ENCODE measurements at regions not wholly inside any gene's neighbourhood (a gene's known extent, or its start where the extent isn't known, plus 50 kb on each side); places are given as distances from the start of the nearest gene placed in this dataset.

DNA sequence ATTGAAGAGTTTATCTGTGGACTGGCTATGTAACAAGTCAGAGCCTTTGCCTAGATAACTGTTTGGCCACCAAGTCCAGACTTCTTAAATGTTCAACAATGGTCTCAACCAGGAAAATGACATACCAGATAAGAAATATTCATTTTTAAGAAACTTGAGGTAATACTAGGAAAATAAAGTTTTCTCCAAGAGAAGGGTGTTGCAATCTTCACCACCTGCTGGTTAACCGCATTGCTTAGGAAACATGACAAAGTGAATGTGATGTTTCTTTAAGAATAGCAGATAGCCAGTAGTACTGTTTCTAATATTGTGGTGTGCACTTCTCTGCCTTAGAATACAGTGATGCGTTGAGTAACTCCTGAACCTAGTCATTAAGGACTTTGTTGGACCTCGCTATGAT, 321.5 kb upstream of the CADM2 start:
- no peak for TF ChIP-seq RBFOX2 (IDR thresholded peaks at IDR 0.05; ENCODE audit: low read depth, low read length)
- TF ChIP-seq, protein P1, sequence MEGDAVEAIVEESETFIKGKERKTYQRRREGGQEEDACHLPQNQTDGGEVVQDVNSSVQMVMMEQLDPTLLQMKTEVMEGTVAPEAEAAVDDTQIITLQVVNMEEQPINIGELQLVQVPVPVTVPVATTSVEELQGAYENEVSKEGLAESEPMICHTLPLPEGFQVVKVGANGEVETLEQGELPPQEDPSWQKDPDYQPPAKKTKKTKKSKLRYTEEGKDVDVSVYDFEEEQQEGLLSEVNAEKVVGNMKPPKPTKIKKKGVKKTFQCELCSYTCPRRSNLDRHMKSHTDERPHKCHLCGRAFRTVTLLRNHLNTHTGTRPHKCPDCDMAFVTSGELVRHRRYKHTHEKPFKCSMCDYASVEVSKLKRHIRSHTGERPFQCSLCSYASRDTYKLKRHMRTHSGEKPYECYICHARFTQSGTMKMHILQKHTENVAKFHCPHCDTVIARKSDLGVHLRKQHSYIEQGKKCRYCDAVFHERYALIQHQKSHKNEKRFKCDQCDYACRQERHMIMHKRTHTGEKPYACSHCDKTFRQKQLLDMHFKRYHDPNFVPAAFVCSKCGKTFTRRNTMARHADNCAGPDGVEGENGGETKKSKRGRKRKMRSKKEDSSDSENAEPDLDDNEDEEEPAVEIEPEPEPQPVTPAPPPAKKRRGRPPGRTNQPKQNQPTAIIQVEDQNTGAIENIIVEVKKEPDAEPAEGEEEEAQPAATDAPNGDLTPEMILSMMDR (IDR thresholded peaks at IDR 0.05 in 2 of 3, conservative IDR thresholded peaks at IDR 0.05 in 1 of 3; ENCODE audit: insufficient read depth in 2 of 3, low read depth in 1 of 3, low read length in 3 of 3), result no peak
- no peak for TF ChIP-seq CBX1 (IDR thresholded peaks at IDR 0.05; ENCODE audit: low read depth)
- no peak for TF ChIP-seq POLR2G (IDR thresholded peaks at IDR 0.05; ENCODE audit: low read depth, low read length)
- TF ChIP-seq, protein P2, sequence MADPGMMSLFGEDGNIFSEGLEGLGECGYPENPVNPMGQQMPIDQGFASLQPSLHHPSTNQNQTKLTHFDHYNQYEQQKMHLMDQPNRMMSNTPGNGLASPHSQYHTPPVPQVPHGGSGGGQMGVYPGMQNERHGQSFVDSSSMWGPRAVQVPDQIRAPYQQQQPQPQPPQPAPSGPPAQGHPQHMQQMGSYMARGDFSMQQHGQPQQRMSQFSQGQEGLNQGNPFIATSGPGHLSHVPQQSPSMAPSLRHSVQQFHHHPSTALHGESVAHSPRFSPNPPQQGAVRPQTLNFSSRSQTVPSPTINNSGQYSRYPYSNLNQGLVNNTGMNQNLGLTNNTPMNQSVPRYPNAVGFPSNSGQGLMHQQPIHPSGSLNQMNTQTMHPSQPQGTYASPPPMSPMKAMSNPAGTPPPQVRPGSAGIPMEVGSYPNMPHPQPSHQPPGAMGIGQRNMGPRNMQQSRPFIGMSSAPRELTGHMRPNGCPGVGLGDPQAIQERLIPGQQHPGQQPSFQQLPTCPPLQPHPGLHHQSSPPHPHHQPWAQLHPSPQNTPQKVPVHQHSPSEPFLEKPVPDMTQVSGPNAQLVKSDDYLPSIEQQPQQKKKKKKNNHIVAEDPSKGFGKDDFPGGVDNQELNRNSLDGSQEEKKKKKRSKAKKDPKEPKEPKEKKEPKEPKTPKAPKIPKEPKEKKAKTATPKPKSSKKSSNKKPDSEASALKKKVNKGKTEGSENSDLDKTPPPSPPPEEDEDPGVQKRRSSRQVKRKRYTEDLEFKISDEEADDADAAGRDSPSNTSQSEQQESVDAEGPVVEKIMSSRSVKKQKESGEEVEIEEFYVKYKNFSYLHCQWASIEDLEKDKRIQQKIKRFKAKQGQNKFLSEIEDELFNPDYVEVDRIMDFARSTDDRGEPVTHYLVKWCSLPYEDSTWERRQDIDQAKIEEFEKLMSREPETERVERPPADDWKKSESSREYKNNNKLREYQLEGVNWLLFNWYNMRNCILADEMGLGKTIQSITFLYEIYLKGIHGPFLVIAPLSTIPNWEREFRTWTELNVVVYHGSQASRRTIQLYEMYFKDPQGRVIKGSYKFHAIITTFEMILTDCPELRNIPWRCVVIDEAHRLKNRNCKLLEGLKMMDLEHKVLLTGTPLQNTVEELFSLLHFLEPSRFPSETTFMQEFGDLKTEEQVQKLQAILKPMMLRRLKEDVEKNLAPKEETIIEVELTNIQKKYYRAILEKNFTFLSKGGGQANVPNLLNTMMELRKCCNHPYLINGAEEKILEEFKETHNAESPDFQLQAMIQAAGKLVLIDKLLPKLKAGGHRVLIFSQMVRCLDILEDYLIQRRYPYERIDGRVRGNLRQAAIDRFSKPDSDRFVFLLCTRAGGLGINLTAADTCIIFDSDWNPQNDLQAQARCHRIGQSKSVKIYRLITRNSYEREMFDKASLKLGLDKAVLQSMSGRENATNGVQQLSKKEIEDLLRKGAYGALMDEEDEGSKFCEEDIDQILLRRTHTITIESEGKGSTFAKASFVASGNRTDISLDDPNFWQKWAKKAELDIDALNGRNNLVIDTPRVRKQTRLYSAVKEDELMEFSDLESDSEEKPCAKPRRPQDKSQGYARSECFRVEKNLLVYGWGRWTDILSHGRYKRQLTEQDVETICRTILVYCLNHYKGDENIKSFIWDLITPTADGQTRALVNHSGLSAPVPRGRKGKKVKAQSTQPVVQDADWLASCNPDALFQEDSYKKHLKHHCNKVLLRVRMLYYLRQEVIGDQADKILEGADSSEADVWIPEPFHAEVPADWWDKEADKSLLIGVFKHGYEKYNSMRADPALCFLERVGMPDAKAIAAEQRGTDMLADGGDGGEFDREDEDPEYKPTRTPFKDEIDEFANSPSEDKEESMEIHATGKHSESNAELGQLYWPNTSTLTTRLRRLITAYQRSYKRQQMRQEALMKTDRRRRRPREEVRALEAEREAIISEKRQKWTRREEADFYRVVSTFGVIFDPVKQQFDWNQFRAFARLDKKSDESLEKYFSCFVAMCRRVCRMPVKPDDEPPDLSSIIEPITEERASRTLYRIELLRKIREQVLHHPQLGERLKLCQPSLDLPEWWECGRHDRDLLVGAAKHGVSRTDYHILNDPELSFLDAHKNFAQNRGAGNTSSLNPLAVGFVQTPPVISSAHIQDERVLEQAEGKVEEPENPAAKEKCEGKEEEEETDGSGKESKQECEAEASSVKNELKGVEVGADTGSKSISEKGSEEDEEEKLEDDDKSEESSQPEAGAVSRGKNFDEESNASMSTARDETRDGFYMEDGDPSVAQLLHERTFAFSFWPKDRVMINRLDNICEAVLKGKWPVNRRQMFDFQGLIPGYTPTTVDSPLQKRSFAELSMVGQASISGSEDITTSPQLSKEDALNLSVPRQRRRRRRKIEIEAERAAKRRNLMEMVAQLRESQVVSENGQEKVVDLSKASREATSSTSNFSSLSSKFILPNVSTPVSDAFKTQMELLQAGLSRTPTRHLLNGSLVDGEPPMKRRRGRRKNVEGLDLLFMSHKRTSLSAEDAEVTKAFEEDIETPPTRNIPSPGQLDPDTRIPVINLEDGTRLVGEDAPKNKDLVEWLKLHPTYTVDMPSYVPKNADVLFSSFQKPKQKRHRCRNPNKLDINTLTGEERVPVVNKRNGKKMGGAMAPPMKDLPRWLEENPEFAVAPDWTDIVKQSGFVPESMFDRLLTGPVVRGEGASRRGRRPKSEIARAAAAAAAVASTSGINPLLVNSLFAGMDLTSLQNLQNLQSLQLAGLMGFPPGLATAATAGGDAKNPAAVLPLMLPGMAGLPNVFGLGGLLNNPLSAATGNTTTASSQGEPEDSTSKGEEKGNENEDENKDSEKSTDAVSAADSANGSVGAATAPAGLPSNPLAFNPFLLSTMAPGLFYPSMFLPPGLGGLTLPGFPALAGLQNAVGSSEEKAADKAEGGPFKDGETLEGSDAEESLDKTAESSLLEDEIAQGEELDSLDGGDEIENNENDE (IDR thresholded peaks at IDR 0.05; ENCODE audit: low read depth, low read length), result no peak
- TF ChIP-seq, protein P3, sequence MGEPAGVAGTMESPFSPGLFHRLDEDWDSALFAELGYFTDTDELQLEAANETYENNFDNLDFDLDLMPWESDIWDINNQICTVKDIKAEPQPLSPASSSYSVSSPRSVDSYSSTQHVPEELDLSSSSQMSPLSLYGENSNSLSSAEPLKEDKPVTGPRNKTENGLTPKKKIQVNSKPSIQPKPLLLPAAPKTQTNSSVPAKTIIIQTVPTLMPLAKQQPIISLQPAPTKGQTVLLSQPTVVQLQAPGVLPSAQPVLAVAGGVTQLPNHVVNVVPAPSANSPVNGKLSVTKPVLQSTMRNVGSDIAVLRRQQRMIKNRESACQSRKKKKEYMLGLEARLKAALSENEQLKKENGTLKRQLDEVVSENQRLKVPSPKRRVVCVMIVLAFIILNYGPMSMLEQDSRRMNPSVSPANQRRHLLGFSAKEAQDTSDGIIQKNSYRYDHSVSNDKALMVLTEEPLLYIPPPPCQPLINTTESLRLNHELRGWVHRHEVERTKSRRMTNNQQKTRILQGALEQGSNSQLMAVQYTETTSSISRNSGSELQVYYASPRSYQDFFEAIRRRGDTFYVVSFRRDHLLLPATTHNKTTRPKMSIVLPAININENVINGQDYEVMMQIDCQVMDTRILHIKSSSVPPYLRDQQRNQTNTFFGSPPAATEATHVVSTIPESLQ (CRISPR knock-in tag; IDR thresholded peaks at IDR 0.05), result no peak
- no peak for TF ChIP-seq FOXM1 (IDR thresholded peaks at IDR 0.05; ENCODE audit: low read depth)
- no peak for TF ChIP-seq FOXM1 (CRISPR knock-in tag; IDR thresholded peaks at IDR 0.05; ENCODE audit: low read depth)
- TF ChIP-seq RFX5 (IDR thresholded peaks at IDR 0.05; ENCODE audit: low read depth, low read length), result no peak
- TF ChIP-seq, protein P4, sequence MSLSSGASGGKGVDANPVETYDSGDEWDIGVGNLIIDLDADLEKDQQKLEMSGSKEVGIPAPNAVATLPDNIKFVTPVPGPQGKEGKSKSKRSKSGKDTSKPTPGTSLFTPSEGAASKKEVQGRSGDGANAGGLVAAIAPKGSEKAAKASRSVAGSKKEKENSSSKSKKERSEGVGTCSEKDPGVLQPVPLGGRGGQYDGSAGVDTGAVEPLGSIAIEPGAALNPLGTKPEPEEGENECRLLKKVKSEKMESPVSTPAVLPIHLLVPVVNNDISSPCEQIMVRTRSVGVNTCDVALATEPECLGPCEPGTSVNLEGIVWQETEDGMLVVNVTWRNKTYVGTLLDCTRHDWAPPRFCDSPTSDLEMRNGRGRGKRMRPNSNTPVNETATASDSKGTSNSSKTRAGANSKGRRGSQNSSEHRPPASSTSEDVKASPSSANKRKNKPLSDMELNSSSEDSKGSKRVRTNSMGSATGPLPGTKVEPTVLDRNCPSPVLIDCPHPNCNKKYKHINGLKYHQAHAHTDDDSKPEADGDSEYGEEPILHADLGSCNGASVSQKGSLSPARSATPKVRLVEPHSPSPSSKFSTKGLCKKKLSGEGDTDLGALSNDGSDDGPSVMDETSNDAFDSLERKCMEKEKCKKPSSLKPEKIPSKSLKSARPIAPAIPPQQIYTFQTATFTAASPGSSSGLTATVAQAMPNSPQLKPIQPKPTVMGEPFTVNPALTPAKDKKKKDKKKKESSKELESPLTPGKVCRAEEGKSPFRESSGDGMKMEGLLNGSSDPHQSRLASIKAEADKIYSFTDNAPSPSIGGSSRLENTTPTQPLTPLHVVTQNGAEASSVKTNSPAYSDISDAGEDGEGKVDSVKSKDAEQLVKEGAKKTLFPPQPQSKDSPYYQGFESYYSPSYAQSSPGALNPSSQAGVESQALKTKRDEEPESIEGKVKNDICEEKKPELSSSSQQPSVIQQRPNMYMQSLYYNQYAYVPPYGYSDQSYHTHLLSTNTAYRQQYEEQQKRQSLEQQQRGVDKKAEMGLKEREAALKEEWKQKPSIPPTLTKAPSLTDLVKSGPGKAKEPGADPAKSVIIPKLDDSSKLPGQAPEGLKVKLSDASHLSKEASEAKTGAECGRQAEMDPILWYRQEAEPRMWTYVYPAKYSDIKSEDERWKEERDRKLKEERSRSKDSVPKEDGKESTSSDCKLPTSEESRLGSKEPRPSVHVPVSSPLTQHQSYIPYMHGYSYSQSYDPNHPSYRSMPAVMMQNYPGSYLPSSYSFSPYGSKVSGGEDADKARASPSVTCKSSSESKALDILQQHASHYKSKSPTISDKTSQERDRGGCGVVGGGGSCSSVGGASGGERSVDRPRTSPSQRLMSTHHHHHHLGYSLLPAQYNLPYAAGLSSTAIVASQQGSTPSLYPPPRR (CRISPR knock-in tag; IDR thresholded peaks at IDR 0.05; ENCODE audit: borderline replicate concordance), result no peak
- no peak for TF ChIP-seq ZNF253 (CRISPR knock-in tag; conservative IDR thresholded peaks at IDR 0.05)
- no peak for TF ChIP-seq EP300 (IDR thresholded peaks at IDR 0.05; ENCODE audit: low read length)
- no peak for TF ChIP-seq SMC3 (conservative IDR thresholded peaks at IDR 0.05; ENCODE audit: insufficient read depth, low read depth, low read length)
